ENCODE measurements at regions not wholly inside any gene's neighbourhood (a gene's known extent, or its start where the extent isn't known, plus 50 kb on each side); places are given as distances from the start of the nearest gene placed in this dataset.
"Not testable (repeated sequence)": the region's sequence is repeated elsewhere in the genome, so short reads cannot be mapped to it uniquely, and the experiment has no call there.

- Histone ChIP-seq H3K27ac (ENCODE audit: low read length) (no peak overlapping the region), H3K79me2 (ENCODE audit: low read length) (no peaks in the 10 kb centered on the region), H2AFZ (ENCODE audit: low read depth, low read length) (no peak overlapping the region), H3K36me3 (replicated peaks; ENCODE audit: low read depth, low read length) (no peaks in the 10 kb centered on the region), H3K9me3 (ENCODE audit: insufficient read depth, low read length) (no peaks in the 10 kb centered on the region), H3K4me2 (ENCODE audit: low read length) (no peak overlapping the region), H4K20me1 (ENCODE audit: insufficient read depth, low read length) (no peaks in the 10 kb centered on the region), H3K9ac (ENCODE audit: low read length) (no peak overlapping the region), H3K4me3 (ENCODE audit: low read length) (no peak overlapping the region), H3K27me3 (ENCODE audit: low read depth, low read length) (no peaks in the 10 kb centered on the region), H3K4me1 (ENCODE audit: low read length) (no peaks in the 10 kb centered on the region)
- no peak for TF ChIP-seq CTCF (IDR thresholded peaks at IDR 0.05; ENCODE audit: low read depth, low read length)
- no peak for TF ChIP-seq EZH2phosphoT487 (IDR thresholded peaks at IDR 0.05; ENCODE audit: low read depth)
Observed at GRCh38 chr22:26769663-26770062, 112.3 kb downstream of the MIAT start.

- Histone ChIP-seq H3K4me1 (ENCODE audit: low read length) (no peaks in the 10 kb centered on the region), H3K9me3 (ENCODE audit: insufficient read depth, low read length) (no peaks in the 10 kb centered on the region), H3K27me3 (ENCODE audit: low read depth, low read length) (no peaks in the 10 kb centered on the region), H3K4me3 (ENCODE audit: low read length) (no peak overlapping the region), H3K79me2 (ENCODE audit: low read length) (no peaks in the 10 kb centered on the region), H4K20me1 (ENCODE audit: insufficient read depth, low read length) (no peaks in the 10 kb centered on the region), H3K4me2 (ENCODE audit: low read length) (no peak overlapping the region), H3K36me3 (replicated peaks; ENCODE audit: low read depth, low read length) (no peaks in the 10 kb centered on the region), H3K9ac (ENCODE audit: low read length) (no peak overlapping the region), H2AFZ (ENCODE audit: low read depth, low read length) (no peak overlapping the region), H3K27ac (ENCODE audit: low read length) (no peak overlapping the region)
- TF ChIP-seq EZH2phosphoT487 (IDR thresholded peaks at IDR 0.05; ENCODE audit: low read depth) (no peak), CTCF (IDR thresholded peaks at IDR 0.05; ENCODE audit: low read depth, low read length) (no peak)
Observed at GRCh38 chr22:26770624-26771023, 113.2 kb downstream of the MIAT start.

- not testable (repeated sequence) for H3K4me1 ChIP-seq (ENCODE audit: low read length); H3K27ac ChIP-seq (ENCODE audit: low read length)
Observed at GRCh38 chr22:26773054-26773453, 115.7 kb downstream of the MIAT start.

GRCh38 chr22:26775394-26775793 is 118.0 kb downstream of the MIAT start:
- TF ChIP-seq CTCF (IDR thresholded peaks at IDR 0.05; ENCODE audit: low read depth, low read length) (no peak), EZH2phosphoT487 (IDR thresholded peaks at IDR 0.05; ENCODE audit: low read depth) (no peak)

More at GRCh38 chr22:26773054-26773453, 115.7 kb downstream of the MIAT start:
- H3K79me2 ChIP-seq (ENCODE audit: low read length); H2AFZ ChIP-seq (ENCODE audit: low read depth, low read length); H3K36me3 ChIP-seq (replicated peaks; ENCODE audit: low read depth, low read length); H3K4me3 ChIP-seq (ENCODE audit: low read length); H3K9me3 ChIP-seq (ENCODE audit: insufficient read depth, low read length); H3K9ac ChIP-seq (ENCODE audit: low read length); H3K4me2 ChIP-seq (ENCODE audit: low read length); H3K27me3 ChIP-seq (ENCODE audit: low read depth, low read length); H4K20me1 ChIP-seq (ENCODE audit: insufficient read depth, low read length): not testable (repeated sequence)

More at GRCh38 chr22:26775394-26775793, 118.0 kb downstream of the MIAT start:
- Histone ChIP-seq H3K4me2 (ENCODE audit: low read length) (no peak overlapping the region), H3K4me1 (ENCODE audit: low read length) (no peaks in the 10 kb centered on the region), H3K27me3 (ENCODE audit: low read depth, low read length) (no peaks in the 10 kb centered on the region), H2AFZ (ENCODE audit: low read depth, low read length) (no peak overlapping the region), H3K27ac (ENCODE audit: low read length) (no peak overlapping the region), H3K9me3 (ENCODE audit: insufficient read depth, low read length) (no peaks in the 10 kb centered on the region), H3K79me2 (ENCODE audit: low read length) (no peaks in the 10 kb centered on the region), H3K9ac (ENCODE audit: low read length) (no peak overlapping the region), H3K4me3 (ENCODE audit: low read length) (no peak overlapping the region), H4K20me1 (ENCODE audit: insufficient read depth, low read length) (no peaks in the 10 kb centered on the region), H3K36me3 (replicated peaks; ENCODE audit: low read depth, low read length) (peaks cover 5% of the 10 kb centered on the region)
